ENCODE measurements at regions not wholly inside any gene's neighbourhood (a gene's known extent, or its start where the extent isn't known, plus 50 kb on each side); places are given as distances from the start of the nearest gene placed in this dataset.
A peak's percentile ranks its signal among the peaks of the same experiment; 100 is the strongest.

- TF ChIP-seq HOXA5 (CRISPR knock-in tag; IDR thresholded peaks at IDR 0.05) (no peak), REL (CRISPR knock-in tag; conservative IDR thresholded peaks at IDR 0.05) (no peak), ZBTB7B (CRISPR knock-in tag; IDR thresholded peaks at IDR 0.05) (no peak), ZNF160 (CRISPR knock-in tag; IDR thresholded peaks at IDR 0.05) (no peak), TFAP4 (IDR thresholded peaks at IDR 0.05; ENCODE audit: borderline replicate concordance, low read depth) (no peak), RFXANK (CRISPR knock-in tag; IDR thresholded peaks at IDR 0.05) (no peak), ZEB1 (IDR thresholded peaks at IDR 0.05; ENCODE audit: insufficient replicate concordance, low read depth) (no peak)
- H3K4me3 ChIP-seq (replicated peaks in 1 of 3; ENCODE audit: insufficient read depth in 1 of 3, low read depth in 2 of 3, low read length in 3 of 3) = no peak overlapping the region
- no peak for DNase-seq (ENCODE audit: low spot score)
- in situ Hi-C loops (cut with HindIII; ENCODE audit: extremely low pct_ligation_motif_present, low pct_unique_long_range_greater_than_20kb) (no loop called here), intact Hi-C loops (cut with micrococcal nuclease; ENCODE audit: unreplicated experiment) (no loop called here)
- no peak overlapping the region for H3K9ac ChIP-seq (ENCODE audit: insufficient read depth, low read depth, low read length)
- no peaks in the 10 kb centered on the region for H3K79me2 ChIP-seq (ENCODE audit: insufficient read depth, low read length)
- H3K4me2 ChIP-seq (ENCODE audit: low read depth, low read length) = no peak overlapping the region
- H3K4me1 ChIP-seq (ENCODE audit: insufficient read depth, low read length) = no peaks in the 10 kb centered on the region
- no peaks in the 10 kb centered on the region for H3K27me3 ChIP-seq (ENCODE audit: control insufficient read depth in 1 of 2, insufficient read depth in 2 of 2, low read length in 2 of 2)
- POLR2A ChIA-PET = no interaction called here
- WGBS (ENCODE audit: low lambda C conversion rate) = 0% methylated on average over 1 of the region's 1 CpG
- no peak overlapping the region for H3K27ac ChIP-seq (ENCODE audit: extremely low read length, insufficient read depth, low read length)
- CTCF ChIA-PET (ENCODE audit: low intra/inter-chr PET ratio, low total read pairs) = no interaction called here
- H3K36me3 ChIP-seq (replicated peaks in 1 of 2; ENCODE audit: control insufficient read depth in 1 of 2, insufficient read depth in 2 of 2, low read length in 2 of 2) = no peaks in the 10 kb centered on the region
- no peak for FAIRE-seq
- H3K9me3 ChIP-seq (ENCODE audit: low read length) = no peaks in the 10 kb centered on the region
- no peak overlapping the region for H2AFZ ChIP-seq (ENCODE audit: low read length)
- ATAC-seq = no peak
- no peaks in the 10 kb centered on the region for H4K20me1 ChIP-seq (ENCODE audit: insufficient read depth, low read length)
- no TSS peak for BruUV-seq (replicated peaks)
These were observed 51.0 kb upstream of the LHX8 start for GRCh38 chr1:75083223-75083622.

- Histone ChIP-seq H3K4me2 (ENCODE audit: low read depth, low read length) (no peak overlapping the region), H3K36me3 (replicated peaks in 1 of 2; ENCODE audit: control insufficient read depth in 1 of 2, insufficient read depth in 2 of 2, low read length in 2 of 2) (no peaks in the 10 kb centered on the region), H3K27me3 (ENCODE audit: control insufficient read depth in 1 of 2, insufficient read depth in 2 of 2, low read length in 2 of 2) (no peaks in the 10 kb centered on the region), H3K79me2 (ENCODE audit: insufficient read depth, low read length) (no peaks in the 10 kb centered on the region), H3K27ac (ENCODE audit: extremely low read length, insufficient read depth, low read length) (no peak overlapping the region), H3K9ac (ENCODE audit: insufficient read depth, low read depth, low read length) (no peak overlapping the region), H3K9me3 (ENCODE audit: low read length) (no peaks in the 10 kb centered on the region), H4K20me1 (ENCODE audit: insufficient read depth, low read length) (no peaks in the 10 kb centered on the region), H2AFZ (ENCODE audit: low read length) (no peak overlapping the region), H3K4me3 (replicated peaks in 1 of 3; ENCODE audit: insufficient read depth in 1 of 3, low read depth in 2 of 3, low read length in 3 of 3) (no peak overlapping the region), H3K4me1 (ENCODE audit: insufficient read depth, low read length) (no peaks in the 10 kb centered on the region)
- in situ Hi-C loops (cut with HindIII; ENCODE audit: extremely low pct_ligation_motif_present, low pct_unique_long_range_greater_than_20kb) = no loop called here
- ATAC-seq = no peak
- CTCF ChIA-PET (ENCODE audit: low intra/inter-chr PET ratio, low total read pairs) = no interaction called here
- 15% methylated on average over 4 of the region's 4 CpGs for WGBS (ENCODE audit: low lambda C conversion rate)
- TF ChIP-seq MAFK (conservative IDR thresholded peaks at IDR 0.05 in 1 of 2, IDR thresholded peaks at IDR 0.05 in 1 of 2; ENCODE audit: low read length in 2 of 2) (peak; percentile 11 to 56; a peak in 2 of 4 replicates), CEBPZ (IDR thresholded peaks at IDR 0.05; ENCODE audit: low read length) (no peak), MAFF (IDR thresholded peaks at IDR 0.05; ENCODE audit: low read depth, low read length) (0 out of 2 replicates have a peak, but pooled peaks have one; percentile 29)
- DNase-seq (ENCODE audit: low spot score) = no peak
- POLR2A ChIA-PET = no interaction called here
- FAIRE-seq = no peak
- no TSS peak for BruUV-seq (replicated peaks)
- intact Hi-C loops (cut with micrococcal nuclease; ENCODE audit: unreplicated experiment) = no loop called here
These were observed 50.2 kb upstream of the LHX8 start for GRCh38 chr1:75083848-75084514.
